ENCODE measurements at regions not wholly inside any gene's neighbourhood (a gene's known extent, or its start where the extent isn't known, plus 50 kb on each side); places are given as distances from the start of the nearest gene placed in this dataset.

- TF ChIP-seq CTCF (IDR thresholded peaks at IDR 0.05) (no peak), POLR2A (IDR thresholded peaks at IDR 0.05) (no peak)
These were observed 475.2 kb upstream of the UBE2E3 start for GRCh38 chr2:180505203-180505602.
